ENCODE measurements at regions not wholly inside any gene's neighbourhood (a gene's known extent, or its start where the extent isn't known, plus 50 kb on each side); places are given as distances from the start of the nearest gene placed in this dataset.
A peak's percentile ranks its signal among the peaks of the same experiment; 100 is the strongest.
"Not testable (repeated sequence)": the region's sequence is repeated elsewhere in the genome, so short reads cannot be mapped to it uniquely, and the experiment has no call there.

DNA sequence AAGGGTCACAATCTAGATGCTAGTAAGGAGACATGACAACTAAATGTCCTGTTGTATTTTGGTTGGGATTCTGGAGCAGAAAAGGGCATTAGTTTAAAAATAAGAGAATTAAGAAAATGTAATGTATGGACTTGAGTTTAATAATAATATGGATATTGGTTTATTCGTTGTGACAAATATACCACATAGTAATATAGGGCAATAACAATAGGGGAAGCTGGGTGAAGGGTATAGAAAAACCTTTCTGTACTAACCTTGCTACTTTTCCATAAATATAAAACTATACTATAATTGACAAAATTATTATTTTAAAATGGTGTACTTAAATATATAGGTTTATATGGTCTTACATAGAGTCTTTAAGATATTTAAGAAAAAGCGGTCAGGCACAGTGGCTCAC lies 558.9 kb downstream of the PTPRC start:
- no peak for DNase-seq (ENCODE audit: low read depth in 1 of 2, low spot score in 1 of 2)

DNA sequence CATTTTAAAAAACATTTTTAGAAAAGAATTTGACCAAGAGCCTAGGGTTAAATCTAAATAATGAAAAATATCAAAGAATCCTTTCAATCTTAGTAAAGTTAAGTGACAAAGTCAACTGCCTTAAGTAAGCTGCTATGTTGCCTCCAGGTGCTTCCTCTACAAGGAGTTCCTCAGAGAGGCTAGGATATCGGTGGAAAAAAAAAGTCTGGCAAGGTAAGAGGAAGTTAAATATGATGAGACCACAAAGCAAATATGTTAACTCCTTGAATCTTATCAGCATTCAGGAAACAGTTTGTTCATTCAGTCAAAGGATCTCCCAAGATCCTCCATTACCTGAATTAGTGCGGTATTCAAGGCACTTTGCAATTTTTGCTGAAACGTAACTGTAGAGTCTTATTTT lies 563.5 kb downstream of the PTPRC start:
- DNase-seq (ENCODE audit: low read depth in 1 of 2, low spot score in 1 of 2) = no peak

DNA sequence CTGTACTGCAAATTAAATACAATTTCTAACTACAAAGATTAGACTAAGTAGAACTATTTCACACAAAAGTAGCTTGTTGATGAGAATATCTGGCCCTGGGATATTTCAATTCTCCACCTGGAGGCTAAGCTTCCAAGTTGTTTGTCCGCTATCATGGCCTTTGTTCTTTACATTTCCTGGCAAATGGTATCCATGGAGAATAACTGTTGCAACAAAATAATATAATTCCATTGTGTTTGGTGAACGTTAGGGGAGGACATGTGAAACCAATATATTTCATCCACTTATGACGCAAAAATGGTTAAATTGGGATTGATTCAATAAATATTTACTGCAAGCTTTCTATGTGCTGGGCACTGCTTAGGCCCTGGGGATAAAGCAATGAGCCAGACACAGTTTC lies 565.4 kb downstream of the PTPRC start:
- no peak for DNase-seq (ENCODE audit: low read depth in 1 of 2, low spot score in 1 of 2)

DNA sequence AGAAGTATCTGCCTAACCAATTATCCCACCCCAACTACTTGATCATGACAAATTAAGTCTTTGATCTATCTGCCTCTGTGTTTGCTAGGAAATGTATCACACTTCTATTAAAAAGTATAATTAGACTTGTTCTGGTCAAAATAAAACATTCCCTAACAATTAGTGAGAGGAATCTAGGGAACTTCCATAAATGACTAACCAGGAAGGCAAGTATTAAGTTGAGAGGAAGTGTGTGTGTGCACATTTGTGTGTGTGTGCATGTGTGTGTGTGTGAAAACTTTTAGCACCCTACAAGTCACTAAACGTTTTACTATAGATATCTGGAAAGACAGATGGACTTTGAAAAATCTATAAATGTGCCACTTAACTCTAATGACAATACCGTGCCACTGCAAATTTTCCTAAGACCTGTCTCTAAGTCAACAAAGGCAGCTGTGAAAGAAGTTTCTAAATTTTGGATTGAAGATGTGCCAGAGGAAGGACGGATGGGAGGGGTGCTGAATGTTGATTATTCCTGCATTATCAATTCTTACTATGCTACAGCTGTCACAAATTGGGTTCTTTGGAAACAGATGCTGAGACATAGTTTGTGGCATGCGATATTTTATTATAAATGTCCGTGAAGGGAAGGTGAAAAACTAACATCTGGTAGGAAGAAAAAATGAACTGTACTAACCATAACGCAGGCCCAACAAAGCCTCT lies 567.1 kb downstream of the PTPRC start:
- DNase-seq (ENCODE audit: low read depth in 1 of 2, low spot score in 1 of 2) = no peak

DNA sequence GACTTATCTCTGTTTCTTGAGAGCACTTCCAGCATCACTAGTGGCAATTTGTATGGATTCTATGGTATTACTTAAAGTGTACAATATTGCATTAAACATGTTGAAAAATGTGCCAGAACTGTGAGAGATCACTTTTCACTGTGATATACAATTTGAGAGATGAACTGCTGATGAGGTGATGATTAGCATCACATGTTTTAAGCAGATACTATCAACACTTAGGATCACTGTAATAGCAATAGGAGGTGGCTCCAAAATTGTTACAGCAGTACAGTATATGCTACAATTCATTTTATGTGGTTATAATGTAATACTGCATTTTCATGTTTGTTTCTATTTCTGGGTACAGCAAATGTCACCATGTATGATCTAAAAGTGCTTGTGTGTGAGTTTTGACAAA lies 570.0 kb downstream of the PTPRC start:
- no peak for DNase-seq (ENCODE audit: low read depth in 1 of 2, low spot score in 1 of 2)

DNA sequence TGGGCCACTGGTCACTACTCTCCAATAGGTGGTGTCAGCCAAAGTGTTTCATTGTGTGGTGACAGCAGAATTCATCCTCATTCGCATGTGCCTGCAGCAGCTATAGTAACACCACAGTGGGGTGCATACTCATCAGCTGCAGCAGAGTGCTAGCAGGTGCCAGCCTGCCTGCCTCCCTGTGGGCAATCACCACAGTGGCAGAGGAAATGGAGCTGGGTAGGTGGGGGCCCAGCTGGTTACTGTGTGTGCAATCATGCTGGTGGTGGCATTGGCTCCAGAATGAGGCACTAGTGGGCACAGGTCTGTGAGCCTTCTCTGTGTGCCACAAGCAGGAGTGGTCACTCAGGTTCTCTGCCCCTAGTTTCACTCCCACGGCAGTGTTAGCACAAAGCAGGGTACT lies 579.2 kb downstream of the PTPRC start:
- no peak for DNase-seq (ENCODE audit: low read depth in 1 of 2, low spot score in 1 of 2)

DNA sequence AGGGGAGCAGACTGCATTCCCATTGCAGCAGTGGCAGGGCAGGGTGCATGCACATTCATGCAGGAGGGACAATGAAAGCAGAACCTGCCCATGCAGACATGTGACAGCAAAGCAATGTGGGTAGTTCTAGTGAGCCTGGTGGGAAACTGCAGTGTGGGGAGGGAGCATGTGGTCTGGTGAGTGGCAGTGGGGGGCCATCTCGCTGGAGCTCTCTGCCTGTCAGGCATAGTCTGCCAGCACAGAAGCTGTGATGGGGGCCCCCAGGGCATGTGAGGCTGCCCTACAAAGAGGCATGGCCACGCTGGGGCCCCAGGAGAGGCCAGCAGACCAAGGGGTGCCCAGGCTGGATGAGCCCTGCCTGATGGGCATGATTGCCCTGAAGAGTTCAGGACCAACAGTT lies 579.7 kb downstream of the PTPRC start:
- DNase-seq (ENCODE audit: low read depth in 1 of 2, low spot score in 1 of 2) = no peak

DNA sequence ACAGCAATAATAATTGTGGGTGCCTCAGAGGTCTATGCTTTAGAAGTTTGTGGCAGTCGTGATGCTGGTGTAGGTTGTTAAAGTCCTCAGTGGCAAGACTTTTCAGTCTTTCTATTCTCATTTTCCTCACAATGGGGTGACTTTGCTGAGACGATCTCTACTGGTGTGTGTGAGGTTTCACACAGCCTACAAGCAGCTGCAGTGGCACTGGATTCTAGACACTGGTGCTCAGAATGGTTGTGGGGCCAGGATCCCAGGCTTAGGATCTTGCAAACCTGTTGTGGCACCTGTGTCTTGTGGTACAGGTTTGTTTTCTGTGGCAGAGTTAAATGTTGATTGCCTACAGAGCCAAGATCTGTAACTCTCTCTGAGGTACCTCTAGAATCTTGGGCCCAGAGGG lies 581.2 kb downstream of the PTPRC start:
- no peak for DNase-seq (ENCODE audit: low read depth in 1 of 2, low spot score in 1 of 2)

DNA sequence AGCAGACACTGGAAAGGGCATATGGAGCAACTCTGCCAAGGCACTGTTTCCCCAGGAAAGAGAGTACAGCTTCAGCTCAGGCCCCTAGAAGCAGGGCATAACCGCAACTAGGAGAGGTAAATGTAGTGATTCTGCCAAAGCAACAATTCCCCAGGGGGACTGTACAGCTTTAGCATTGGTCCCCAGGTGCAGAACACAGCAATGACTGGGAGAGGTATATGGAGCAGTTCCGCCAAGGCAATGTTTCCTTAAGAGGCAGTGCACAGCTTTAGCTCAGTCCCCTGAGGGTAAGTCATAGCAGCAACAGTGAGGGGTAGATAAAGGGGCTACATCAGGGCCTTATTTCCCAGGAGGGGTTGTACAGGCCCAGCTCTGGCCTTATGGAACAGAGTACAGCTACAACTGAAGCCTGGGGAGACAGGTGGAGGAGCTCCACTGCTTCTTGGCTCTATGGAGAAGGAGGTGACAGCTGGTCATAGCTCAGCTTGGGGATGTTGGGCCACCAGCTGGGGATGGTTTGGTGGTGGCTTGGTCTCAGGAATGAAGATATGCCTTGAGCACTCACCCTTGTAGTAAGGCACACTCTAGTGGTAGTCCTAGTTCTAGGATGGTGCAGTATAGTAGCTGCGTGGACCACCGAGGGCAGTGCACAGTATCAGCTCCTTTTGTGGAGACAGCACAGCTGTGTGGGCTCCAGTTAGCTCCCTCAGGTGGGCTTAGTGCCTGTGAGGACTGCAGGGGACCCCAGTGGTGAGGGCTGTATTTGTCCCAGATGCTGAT lies 582.7 kb downstream of the PTPRC start:
- DNase-seq (ENCODE audit: low read depth in 1 of 2, low spot score in 1 of 2) = no peak

DNA sequence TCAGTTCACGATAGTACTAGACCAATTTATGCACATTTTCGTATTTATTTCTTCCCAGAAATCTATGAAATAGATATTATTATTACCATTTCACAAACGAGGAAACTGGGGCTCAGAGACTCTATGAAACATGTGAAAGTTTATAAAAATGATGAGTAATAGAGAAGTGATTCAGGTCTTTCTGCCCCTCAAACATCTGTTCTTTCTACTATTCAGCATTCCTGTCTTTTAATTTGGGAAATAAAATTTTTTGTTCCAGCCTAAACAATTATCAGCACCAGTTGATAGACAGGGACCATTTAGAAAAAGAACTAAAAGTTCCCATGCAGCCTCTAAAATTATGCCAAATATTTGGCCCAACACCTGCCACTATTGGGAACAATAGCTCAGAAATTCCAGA lies 585.1 kb downstream of the PTPRC start:
- DNase-seq (ENCODE audit: low read depth in 1 of 2, low spot score in 1 of 2) = no peak

DNA sequence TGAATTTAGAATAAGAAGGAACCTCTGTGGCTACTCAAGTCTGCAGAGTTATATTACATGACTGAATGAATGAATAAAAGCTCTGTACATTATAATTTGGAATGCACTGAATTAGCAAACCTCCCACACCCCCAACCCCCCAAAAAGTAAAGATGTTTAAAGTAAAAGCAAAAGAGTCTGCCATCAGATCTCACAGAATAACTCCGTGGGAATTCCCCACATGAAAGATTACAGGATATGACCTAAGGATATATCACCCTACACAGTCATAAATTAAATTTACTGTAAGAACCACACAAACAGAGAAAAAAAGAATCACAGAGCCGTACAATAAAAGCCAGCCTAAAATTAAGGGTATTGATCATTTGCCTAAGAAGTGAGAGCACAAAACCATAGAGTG lies 587.3 kb downstream of the PTPRC start:
- DNase-seq (ENCODE audit: low read depth in 1 of 2, low spot score in 1 of 2) = no peak

DNA sequence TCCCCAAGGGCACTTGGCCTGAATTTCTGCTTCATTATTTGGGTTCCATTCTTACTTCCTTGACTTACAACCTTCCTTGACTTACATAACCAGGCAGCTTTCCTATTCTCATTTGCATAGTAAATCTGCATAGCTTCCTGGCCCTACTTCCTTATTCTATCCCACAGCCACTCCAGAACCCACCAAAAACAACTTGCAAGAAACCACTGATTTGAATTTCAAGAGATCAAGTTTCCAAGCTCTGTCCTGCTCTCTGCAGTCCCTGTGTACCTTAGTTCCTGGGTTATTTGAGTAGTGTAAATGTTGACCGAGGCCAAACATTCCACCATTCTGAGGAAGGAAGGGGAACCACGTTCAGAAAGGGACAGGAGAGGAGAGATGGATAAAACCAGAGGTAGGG lies 603.3 kb downstream of the PTPRC start:
- DNase-seq (ENCODE audit: low read depth in 1 of 2, low spot score in 1 of 2) = no peak

DNA sequence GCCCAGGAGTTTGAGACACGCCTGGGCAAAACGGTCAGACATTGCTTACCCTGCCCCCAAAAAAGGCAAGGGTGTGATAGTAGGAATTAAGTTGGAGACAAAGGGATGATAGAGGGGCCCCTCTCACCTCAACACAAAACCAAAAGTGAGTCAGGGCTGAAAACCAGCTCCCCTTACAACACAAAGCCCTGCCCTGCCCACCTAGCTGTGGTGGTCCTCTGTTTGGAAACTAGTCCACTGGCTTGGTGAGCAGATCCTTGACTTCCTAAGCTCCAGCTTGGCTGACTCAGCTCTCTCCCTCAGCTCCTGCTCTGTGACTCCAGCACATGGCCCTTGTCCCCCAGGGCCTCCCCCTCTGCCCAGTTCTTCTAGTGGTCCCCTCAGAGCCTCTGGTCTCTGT lies 603.8 kb downstream of the PTPRC start:
- DNase-seq (ENCODE audit: low read depth in 1 of 2, low spot score in 1 of 2) = no peak

DNA sequence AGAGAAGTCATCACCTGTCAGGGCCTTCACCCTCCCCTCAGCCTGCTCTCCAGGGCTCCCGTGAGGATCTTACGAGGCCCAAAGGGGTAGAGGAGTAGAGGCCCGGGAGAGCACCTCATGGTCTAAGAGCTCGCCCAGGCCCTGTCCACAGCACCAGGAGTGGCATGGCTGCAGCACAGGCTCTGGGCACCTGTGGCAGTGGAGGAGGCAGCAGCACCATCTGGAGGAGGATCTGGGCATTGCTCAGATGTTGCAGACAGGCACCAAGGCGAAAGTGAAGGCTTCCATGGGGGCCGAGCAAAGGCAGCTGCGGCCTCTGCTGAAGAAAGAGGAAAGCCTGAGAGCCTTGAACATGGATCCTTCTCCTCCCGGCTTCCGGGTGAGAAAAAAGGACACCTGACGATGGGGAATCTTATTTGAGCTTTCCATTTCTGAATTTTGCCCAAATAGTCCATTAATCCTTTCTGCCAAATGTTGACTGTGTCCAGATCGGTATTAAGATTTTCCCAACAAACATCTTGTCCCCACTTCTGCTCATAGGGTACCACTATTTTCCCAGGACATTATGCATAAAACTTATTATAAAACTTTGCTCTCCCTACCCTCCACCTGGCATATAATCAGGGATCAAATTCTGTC lies 604.7 kb downstream of the PTPRC start:
- DNase-seq (ENCODE audit: low read depth in 1 of 2, low spot score in 1 of 2) = peak; percentile 6 to 35

DNA sequence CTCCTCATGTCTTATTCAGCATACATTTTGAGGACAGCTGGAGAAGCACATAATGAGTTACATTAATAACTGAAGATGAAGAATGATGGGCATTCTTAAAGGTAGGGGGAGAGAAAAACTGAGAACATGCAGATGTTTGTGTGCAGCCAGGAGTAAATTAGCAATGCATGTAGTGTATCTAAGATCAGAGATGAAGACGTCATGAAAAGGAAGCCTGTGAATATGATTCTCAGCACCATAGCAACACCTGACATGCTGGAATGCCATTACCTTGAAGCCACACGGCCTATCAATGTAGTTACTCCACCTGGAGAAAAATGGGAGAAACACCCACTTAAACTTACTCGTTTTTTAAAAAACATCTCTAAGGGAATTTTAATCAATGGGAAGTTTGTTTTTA lies 607.1 kb downstream of the PTPRC start:
- DNase-seq (ENCODE audit: low read depth in 1 of 2, low spot score in 1 of 2) = no peak

DNA sequence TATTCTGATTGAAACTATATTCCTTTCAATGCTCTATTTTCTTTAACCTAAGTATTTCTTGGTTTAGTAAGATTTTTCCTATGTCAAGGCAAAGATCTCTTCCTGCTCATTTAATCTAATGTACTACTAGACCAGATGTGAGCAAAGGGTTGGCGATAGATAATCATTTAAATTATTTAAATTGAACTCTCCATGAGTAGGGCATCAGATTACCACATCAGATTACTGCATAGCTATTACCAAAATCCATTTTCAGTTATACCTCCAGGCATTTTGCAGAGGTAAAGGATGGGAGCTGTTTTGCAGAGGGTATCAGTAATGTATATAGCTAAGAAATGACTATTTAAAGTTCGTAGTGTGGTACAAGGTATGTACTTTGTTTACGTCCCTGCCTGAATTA lies 607.9 kb downstream of the PTPRC start:
- no peak for DNase-seq (ENCODE audit: low read depth in 1 of 2, low spot score in 1 of 2)

DNA sequence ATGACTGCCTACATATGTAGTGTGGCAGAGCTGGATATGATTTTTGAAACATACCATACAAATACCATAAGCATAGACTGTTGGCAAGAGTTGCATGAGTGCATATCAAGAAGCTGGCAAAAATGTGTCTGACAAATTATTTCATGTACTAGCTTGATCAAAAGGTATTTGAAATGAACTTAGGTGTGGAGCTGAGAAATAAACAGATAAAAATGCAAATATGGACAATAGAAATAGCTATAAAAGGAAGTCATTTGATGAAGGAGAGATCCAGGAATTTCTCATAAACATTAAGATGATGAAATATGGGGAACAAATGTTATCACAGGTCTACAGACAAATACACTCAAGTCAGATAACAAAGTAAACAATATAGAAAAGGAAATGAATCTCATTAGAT lies 609.1 kb downstream of the PTPRC start:
- no peak for DNase-seq (ENCODE audit: low read depth in 1 of 2, low spot score in 1 of 2)

DNA sequence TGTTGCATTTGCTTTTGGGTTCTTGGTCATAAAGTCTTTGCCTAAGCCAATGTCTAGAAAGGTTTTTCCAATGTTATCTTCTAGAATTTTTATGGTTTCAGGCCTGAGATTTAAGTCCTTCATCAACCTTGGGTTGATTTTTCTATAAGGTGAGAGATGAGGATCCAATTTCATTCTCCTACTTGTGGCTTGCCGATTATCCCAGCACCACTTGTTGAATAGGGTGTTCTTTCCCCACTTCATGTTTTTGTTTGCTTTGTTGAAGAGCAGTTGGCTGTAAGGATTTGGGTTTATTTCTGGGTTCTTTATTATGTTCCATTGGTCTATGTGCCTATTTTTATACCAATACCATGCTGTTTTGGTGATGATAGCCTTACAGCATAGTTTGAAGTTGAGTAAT lies 615.2 kb downstream of the PTPRC start:
- DNase-seq (ENCODE audit: low read depth in 1 of 2, low spot score in 1 of 2) = not testable (repeated sequence)

DNA sequence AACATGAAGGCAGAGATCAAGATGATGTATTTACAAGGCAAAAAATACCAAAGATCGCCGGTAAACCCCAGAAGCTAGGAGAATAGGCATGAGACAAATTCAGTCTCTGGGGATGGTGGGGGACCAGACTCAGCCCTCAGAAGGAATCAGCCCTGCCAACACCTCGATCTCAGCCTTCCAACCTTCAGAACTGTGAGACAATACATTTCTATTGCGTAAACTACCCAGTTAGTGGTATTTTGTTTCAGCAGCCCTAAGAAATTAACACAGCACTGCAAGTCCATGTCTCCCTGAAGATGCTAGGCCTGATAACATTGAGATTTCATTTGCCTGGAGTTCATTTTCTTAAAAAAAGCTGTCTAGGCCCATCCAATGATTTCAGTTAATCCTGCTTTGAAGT lies 622.5 kb downstream of the PTPRC start:
- no peak for DNase-seq (ENCODE audit: low read depth in 1 of 2, low spot score in 1 of 2)

DNA sequence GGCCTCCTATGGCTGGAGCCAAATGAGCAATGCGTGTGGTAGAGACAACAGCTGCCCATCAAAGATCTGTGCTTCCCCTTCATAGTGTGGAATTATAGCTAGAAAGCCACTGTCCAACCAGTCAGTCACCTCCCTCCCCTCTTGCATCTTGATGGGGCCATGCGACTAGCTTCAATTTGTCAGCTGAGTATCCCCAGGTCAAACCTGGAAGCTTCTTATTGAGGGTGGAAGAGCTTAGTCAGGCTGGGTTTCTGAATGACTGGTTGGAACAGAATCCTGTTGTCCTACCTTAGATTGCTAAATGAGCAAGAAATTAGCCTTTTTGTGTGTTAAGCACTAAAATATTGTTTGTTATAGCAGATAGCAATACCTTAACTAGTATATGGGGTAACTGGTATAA lies 625.4 kb downstream of the PTPRC start:
- no peak for DNase-seq (ENCODE audit: low read depth in 1 of 2, low spot score in 1 of 2)

DNA sequence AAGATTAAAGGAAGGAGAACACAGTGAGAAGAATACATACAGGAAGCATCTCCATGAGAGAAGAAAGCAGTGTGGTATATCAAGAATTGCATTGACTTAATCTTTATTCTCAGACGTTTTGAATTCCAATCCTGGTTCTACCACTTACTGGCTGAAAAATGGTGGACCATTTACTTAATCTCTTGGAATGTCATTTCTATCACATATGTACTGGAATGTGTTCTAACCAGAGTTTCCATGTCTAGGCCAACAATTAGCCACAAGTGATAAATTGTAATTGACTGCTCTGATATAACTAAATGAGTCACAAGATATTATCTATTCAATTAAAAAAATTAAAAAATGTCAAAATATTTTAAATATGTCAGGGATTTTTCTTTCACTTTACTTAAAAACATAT lies 626.1 kb downstream of the PTPRC start:
- DNase-seq (ENCODE audit: low read depth in 1 of 2, low spot score in 1 of 2) = no peak

DNA sequence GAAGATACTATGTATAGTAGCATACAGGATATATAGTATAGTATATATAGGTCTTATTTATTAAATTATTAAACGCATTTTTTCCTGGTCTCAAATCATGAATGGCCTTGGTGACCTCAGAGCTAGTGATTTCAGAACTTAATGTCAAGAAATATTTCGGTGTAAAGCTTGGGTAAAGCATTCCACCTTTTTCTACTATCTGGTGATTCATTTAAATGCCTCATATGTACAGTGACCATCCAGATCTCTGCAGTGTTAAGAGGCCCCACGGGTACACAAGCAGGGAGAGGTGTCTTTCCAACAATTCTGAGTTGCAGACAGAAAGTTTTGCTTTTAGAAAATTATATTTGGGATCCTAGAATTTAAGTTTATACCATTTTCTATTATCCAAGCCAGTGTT lies 626.5 kb downstream of the PTPRC start:
- DNase-seq (ENCODE audit: low read depth in 1 of 2, low spot score in 1 of 2) = no peak

DNA sequence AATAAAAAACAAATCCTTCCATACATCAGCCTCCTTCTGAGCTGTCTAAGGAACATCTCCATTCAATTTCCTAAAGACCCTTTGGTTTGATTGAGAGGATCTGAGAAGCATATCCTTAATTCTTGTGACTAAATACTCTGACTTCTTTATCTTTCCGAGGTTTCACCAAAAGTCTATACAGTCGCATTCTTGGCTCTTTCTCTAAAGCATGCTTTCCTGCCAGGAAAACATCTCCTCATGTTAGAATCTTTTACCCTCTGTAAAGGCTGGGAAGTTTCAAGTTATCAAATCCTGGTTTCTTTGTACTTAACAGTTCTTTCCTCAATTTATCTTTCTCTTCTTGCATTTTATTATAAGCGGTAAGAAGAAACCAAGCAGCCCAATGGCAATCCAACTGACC lies 630.4 kb downstream of the PTPRC start:
- no peak for DNase-seq (ENCODE audit: low read depth in 1 of 2, low spot score in 1 of 2)
